Sigmoid colon (tissue), 6 donors: ENCODE measurements at regions not wholly inside any gene's neighbourhood (a gene's known extent, or its start where the extent isn't known, plus 50 kb on each side); places are given as distances from the start of the nearest gene placed in this dataset.
"Not testable (repeated sequence)": the region's sequence is repeated elsewhere in the genome, so short reads cannot be mapped to it uniquely, and the experiment has no call there.

Experiments
- DNase-seq: peaks from one replicate; pipeline ENCODE4 v3.0.0-alpha.2; 2019
- H3K27ac ChIP-seq, 4 donors: fragments of 200-600 bp; sonication (generic); one replicate each; pipeline ENCODE4 v1.5.1; 2016 to 2019; ENCODE audit warnings: mild to moderate bottlenecking in 1 of 4
- H3K27me3 ChIP-seq, 3 donors: fragments of 200-600 bp; sonication (generic); one replicate each; pipeline ENCODE4 v1.5.1; 2019; ENCODE audit warnings: mild to moderate bottlenecking in 1 of 3
- H3K36me3 ChIP-seq, 4 donors: fragments of 200-600 bp; sonication (generic); one replicate each; pipeline ENCODE4 v1.5.1; 2016 to 2019
- H3K4me1 ChIP-seq, 4 donors: fragments of 200-600 bp; sonication (generic); one replicate each; pipeline ENCODE4 v1.5.1; 2017 to 2019
- H3K4me3 ChIP-seq, 4 donors: fragments of 200-600 bp; sonication (generic); one replicate each; pipeline ENCODE4 v1.5.1; 2017 to 2019; ENCODE audit warnings: mild to moderate bottlenecking in 2 of 4, moderate library complexity in 1 of 4
- H3K9me3 ChIP-seq, 4 donors: fragments of 200-600 bp in 3 of 4; sonication (generic) in 3 of 4; one replicate each; pipeline versions ENCODE4 v1.5.1 to v1.6.1; 2013 to 2019
- EP300 ChIP-seq, 4 donors: sonication (generic); formaldehyde crosslinking; IDR thresholded peaks; one replicate each; pipeline ENCODE4 v1.6.1; 2017; ENCODE audit warnings: antibody characterized with exemption in 4 of 4
- POLR2A ChIP-seq, 2 donors: fragments of 450-650 bp; IDR thresholded peaks; one replicate each; pipeline ENCODE4 v1.6.1; 2016; ENCODE audit warnings: antibody characterized with exemption in 2 of 2, mild to moderate bottlenecking in 2 of 2, moderate library complexity in 2 of 2
- POLR2AphosphoS5 ChIP-seq, 4 donors: sonication (generic); formaldehyde crosslinking; IDR thresholded peaks; one replicate each; pipeline ENCODE4 v1.6.1; 2017; ENCODE audit warnings: antibody characterized with exemption in 4 of 4
- WGBS, 2 donors: extraction: QIAGEN DNeasy Blood & Tissue Kit; methylation state at CpG; one replicate each; pipeline ENCODE4 v1.1.7; 2013; 5-methylcytosine and 5-hydroxymethylcytosine counted together
- intact Hi-C: fragments of 100-400 bp; cut with DNase I; formaldehyde crosslinking; loops from one replicate; pipeline ENCODE4 v1.15.1; 2023
- TF ChIP-seq, protein P1 (sequence below), 4 experiments: fragments of 450-650 bp in 3 of 4; fragments of 200-600 bp in 1 of 4; IDR thresholded peaks; one replicate each; pipeline ENCODE4 v1.5.1; 2016 to 2019; ENCODE audit warnings: antibody characterized with exemption in 4 of 4, mild to moderate bottlenecking in 3 of 4, moderate library complexity in 2 of 4
- donor health status: healthy with polysubstance abuse.
- donor health status: healthy.

DNA sequence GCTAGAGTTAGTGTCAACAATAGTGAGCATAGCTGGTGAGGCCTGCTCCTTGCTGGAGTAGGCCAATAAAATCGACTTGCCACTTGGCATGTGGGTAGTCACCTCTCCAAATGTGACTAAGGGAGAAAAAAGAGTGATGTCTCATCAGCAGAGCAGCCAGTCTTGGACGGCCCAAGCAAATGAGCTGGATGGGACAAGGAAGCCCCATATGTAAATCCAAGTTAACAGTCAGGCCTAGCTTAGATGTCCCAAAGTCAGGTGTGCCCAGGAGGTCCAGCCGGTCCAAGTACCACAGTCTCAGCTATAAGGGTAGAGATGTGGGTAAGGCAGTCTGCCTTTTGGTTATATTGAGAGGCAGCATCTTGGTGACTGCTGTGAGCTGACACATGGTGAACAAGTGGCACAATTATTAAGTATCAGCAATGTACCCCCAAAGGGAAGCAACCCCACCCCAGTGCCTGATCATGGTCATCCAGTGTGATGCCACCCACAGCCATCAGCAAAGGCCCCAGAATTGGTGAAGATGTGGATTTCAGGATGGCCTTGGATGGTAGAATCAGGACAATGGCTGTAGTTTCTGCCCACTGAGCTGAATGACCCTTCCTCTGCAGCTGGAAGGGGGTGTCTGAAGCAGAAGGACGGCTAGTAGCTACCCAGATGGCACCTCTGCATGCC, 83.4 kb downstream of the TNFRSF13B start:
- no peak overlapping the region for H3K27ac ChIP-seq
- intact Hi-C loops = no loop called here
- no peak for DNase-seq
- H3K4me3 ChIP-seq = no peak overlapping the region
- H3K4me1 ChIP-seq = no peaks in the 10 kb centered on the region
- H3K9me3 ChIP-seq = no peaks in the 10 kb centered on the region
- H3K27me3 ChIP-seq = no peaks in the 10 kb centered on the region
- WGBS, 2 donors = 71 to 77% methylated on average over 4 of the region's 4 CpGs
- no peak for TF ChIP-seq POLR2A (IDR thresholded peaks at IDR 0.05)
- TF ChIP-seq POLR2AphosphoS5 (IDR thresholded peaks at IDR 0.05) = no peak
- TF ChIP-seq EP300 (IDR thresholded peaks at IDR 0.05) = no peak
- TF ChIP-seq, protein P1, sequence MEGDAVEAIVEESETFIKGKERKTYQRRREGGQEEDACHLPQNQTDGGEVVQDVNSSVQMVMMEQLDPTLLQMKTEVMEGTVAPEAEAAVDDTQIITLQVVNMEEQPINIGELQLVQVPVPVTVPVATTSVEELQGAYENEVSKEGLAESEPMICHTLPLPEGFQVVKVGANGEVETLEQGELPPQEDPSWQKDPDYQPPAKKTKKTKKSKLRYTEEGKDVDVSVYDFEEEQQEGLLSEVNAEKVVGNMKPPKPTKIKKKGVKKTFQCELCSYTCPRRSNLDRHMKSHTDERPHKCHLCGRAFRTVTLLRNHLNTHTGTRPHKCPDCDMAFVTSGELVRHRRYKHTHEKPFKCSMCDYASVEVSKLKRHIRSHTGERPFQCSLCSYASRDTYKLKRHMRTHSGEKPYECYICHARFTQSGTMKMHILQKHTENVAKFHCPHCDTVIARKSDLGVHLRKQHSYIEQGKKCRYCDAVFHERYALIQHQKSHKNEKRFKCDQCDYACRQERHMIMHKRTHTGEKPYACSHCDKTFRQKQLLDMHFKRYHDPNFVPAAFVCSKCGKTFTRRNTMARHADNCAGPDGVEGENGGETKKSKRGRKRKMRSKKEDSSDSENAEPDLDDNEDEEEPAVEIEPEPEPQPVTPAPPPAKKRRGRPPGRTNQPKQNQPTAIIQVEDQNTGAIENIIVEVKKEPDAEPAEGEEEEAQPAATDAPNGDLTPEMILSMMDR (IDR thresholded peaks at IDR 0.05) = no peak
- H3K36me3 ChIP-seq = no peaks in the 10 kb centered on the region

DNA sequence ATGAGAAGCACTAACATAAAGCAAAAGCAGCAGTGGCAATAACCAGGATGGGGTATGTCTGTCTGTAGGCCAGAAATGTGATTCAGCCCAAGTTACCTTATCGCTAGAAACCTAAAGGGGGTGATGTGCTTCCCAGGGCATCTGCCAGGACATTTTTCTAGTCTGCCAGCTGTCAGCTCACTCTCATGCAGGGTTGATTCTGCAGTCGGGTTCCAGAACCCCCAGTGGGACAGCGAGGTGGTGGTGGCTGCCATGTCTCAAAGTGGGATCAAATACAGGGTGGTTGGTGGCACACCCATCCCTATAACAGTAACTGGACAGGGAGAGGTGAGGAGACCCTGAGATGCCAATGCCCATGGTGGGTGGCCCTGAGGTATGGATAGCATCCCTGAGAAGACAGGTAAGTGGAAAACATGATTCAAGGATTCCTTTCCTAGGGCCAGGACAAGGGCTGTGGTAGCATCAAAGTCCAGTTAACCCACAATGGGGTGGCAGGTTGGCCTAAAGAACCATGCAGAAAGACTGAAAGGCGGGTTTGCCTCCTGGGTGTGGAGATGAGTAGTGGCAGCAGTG, 84.3 kb downstream of the TNFRSF13B start:
- no peak overlapping the region for H3K27ac ChIP-seq
- no peak for DNase-seq
- 92 to 93% methylated on average over 4 of the region's 4 CpGs for WGBS, 2 donors
- intact Hi-C loops = no loop called here
- no peak for TF ChIP-seq POLR2A (IDR thresholded peaks at IDR 0.05)
- TF ChIP-seq POLR2AphosphoS5 (IDR thresholded peaks at IDR 0.05) = no peak
- TF ChIP-seq EP300 (IDR thresholded peaks at IDR 0.05) = no peak
- TF ChIP-seq, protein P1 (IDR thresholded peaks at IDR 0.05) = no peak
- no peaks in the 10 kb centered on the region for H3K4me1 ChIP-seq
- no peaks in the 10 kb centered on the region for H3K9me3 ChIP-seq
- no peaks in the 10 kb centered on the region for H3K27me3 ChIP-seq
- H3K36me3 ChIP-seq = no peaks in the 10 kb centered on the region
- no peak overlapping the region for H3K4me3 ChIP-seq

DNA sequence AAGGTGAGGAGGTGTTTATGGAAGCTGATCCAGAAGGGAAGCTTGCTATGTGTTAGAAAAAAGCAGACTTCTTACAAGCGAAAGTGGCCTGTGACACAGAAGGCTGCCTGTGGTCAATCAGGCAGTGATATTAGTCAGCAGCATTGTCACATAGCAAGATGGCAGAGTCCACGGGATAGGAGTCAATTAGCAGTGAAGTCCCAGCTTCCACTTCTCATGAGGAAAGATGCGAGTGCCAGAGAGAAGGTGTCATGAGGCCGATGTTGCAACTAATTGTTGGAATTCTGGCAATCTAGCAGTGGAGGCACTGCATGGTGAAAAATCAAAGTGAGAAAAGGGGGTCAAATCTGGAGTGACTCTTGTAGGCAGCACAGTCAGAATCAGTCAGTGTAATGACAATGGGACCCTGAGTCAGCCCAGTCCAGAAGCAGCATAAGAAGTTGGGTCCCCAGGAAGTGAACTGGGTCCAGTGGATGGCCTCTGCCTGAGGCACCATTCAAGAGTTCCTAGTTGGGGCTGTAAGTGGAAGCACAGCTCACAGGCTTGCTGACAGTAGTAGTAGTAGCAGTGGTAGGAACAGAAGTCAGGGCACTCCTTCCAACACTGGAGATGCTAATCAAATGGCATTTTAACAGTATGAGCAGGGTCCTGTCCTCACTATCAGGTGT, 85.1 kb downstream of the TNFRSF13B start:
- Histone ChIP-seq H3K36me3 (no peaks in the 10 kb centered on the region), H3K4me1 (no peaks in the 10 kb centered on the region), H3K27ac (no peak overlapping the region), H3K4me3 (no peak overlapping the region), H3K9me3 (no peaks in the 10 kb centered on the region), H3K27me3 (no peaks in the 10 kb centered on the region)
- 61 to 78% methylated on average over 4 of the region's 4 CpGs for WGBS, 2 donors
- intact Hi-C loops = no loop called here
- DNase-seq = no peak
- no peak for TF ChIP-seq EP300 (IDR thresholded peaks at IDR 0.05)
- TF ChIP-seq, protein P1 (IDR thresholded peaks at IDR 0.05) = no peak
- TF ChIP-seq POLR2AphosphoS5 (IDR thresholded peaks at IDR 0.05) = no peak
- TF ChIP-seq POLR2A (IDR thresholded peaks at IDR 0.05) = no peak

DNA sequence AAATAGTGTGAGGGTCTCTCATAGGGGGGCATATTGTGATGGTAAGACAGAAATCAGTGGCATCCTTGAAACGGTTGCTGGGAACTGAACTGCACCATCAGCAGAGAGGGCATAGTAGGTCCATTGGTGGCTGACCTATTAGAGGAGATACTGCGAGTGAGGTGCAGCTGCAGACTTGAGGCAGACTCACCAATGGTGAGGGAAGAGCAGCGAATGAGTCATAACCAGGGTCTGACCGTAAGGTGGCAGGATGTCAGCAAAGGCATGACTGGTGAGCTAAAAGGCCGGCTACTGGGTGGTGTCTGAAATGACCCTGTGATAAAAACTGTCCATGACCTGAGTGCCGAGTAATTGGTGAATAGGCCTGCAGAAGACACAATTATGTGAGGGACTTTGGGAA, 86.7 kb downstream of the TNFRSF13B start:
- WGBS, 2 donors = 86 to 97% methylated on average over 4 to 5 of the region's 6 CpGs
- H3K9me3 ChIP-seq, H3K27ac ChIP-seq, H3K4me1 ChIP-seq, intact Hi-C loops, DNase-seq, H3K4me3 ChIP-seq, H3K36me3 ChIP-seq, H3K27me3 ChIP-seq: not testable (repeated sequence)

DNA sequence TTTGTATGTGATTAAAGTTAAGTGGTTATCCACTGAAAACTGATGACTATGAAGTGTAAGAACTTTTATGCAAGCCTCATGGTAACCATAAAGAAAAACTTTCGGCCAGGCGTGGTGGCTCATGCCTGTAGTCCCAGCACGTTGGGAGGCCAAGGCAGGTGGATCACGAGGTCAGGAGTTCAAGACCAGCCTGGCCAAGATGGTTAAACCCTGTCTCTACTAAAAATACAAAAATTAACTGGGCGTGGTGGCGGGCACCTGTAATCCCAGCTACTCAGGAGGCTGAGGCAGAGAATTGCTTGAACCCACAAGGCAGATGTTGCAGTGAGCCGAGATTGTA, 89.0 kb downstream of the TNFRSF13B start:
- WGBS, 2 donors = 89 to 94% methylated on average over 7 of the region's 7 CpGs
- H3K9me3 ChIP-seq, H3K27me3 ChIP-seq, intact Hi-C loops, H3K36me3 ChIP-seq, H3K27ac ChIP-seq, DNase-seq, H3K4me3 ChIP-seq, H3K4me1 ChIP-seq: not testable (repeated sequence)
